ENCODE measurements at regions not wholly inside any gene's neighbourhood (a gene's known extent, or its start where the extent isn't known, plus 50 kb on each side); places are given as distances from the start of the nearest gene placed in this dataset.

GRCh38 chr3:144989807-144990206 lies 1018.2 kb downstream of the DIPK2A start:
- DNase-seq (ENCODE audit: extremely low spot score in 2 of 2) = no peak
- no peaks in the 10 kb centered on the region for H3K27me3 ChIP-seq
- no peak overlapping the region for H3K27ac ChIP-seq
- no peaks in the 10 kb centered on the region for H3K4me1 ChIP-seq
- no peaks in the 10 kb centered on the region for H3K36me3 ChIP-seq
- H3K4me3 ChIP-seq = no peak overlapping the region
- H3K9me3 ChIP-seq = no peaks in the 10 kb centered on the region
- intact Hi-C loops (cut with DNase I) = no loop called here
- TF ChIP-seq CTCF (IDR thresholded peaks at IDR 0.05) = no peak

GRCh38 chr3:144995856-144996255 lies 1024.2 kb downstream of the DIPK2A start:
- Histone ChIP-seq H3K4me1 (no peaks in the 10 kb centered on the region), H3K27ac (no peak overlapping the region), H3K27me3 (no peaks in the 10 kb centered on the region), H3K36me3 (no peaks in the 10 kb centered on the region), H3K9me3 (no peaks in the 10 kb centered on the region), H3K4me3 (no peak overlapping the region)
- no peak for TF ChIP-seq POLR2A (IDR thresholded peaks at IDR 0.05)
- no peak for TF ChIP-seq CTCF (IDR thresholded peaks at IDR 0.05)
- DNase-seq (ENCODE audit: extremely low spot score in 2 of 2) = no peak
- intact Hi-C loops (cut with DNase I) = no loop called here

GRCh38 chr3:145005427-145005826 lies 1033.8 kb downstream of the DIPK2A start:
- Histone ChIP-seq H3K27ac (no peak overlapping the region), H3K9me3 (no peaks in the 10 kb centered on the region), H3K36me3 (no peaks in the 10 kb centered on the region), H3K27me3 (no peaks in the 10 kb centered on the region), H3K4me3 (no peak overlapping the region), H3K4me1 (no peaks in the 10 kb centered on the region)
- no peak for DNase-seq (ENCODE audit: extremely low spot score in 2 of 2)
- no peak for TF ChIP-seq POLR2A (IDR thresholded peaks at IDR 0.05)
- TF ChIP-seq POLR2AphosphoS5 (IDR thresholded peaks at IDR 0.05; ENCODE audit: insufficient read depth in 1 of 2, low read depth in 1 of 2) = no peak
- TF ChIP-seq CTCF (IDR thresholded peaks at IDR 0.05) = no peak
- intact Hi-C loops (cut with DNase I) = no loop called here

- no peak overlapping the region for H3K27ac ChIP-seq
- TF ChIP-seq CTCF (IDR thresholded peaks at IDR 0.05) (no peak), POLR2A (IDR thresholded peaks at IDR 0.05) (no peak), POLR2AphosphoS5 (IDR thresholded peaks at IDR 0.05; ENCODE audit: insufficient read depth in 1 of 2, low read depth in 1 of 2) (no peak)
- H3K4me3 ChIP-seq = no peak overlapping the region
- H3K4me1 ChIP-seq = no peaks in the 10 kb centered on the region
- H3K36me3 ChIP-seq = no peaks in the 10 kb centered on the region
- no peaks in the 10 kb centered on the region for H3K27me3 ChIP-seq
- intact Hi-C loops (cut with DNase I) = no loop called here
- no peaks in the 10 kb centered on the region for H3K9me3 ChIP-seq
- no peak for DNase-seq (ENCODE audit: extremely low spot score in 2 of 2)
Observed at GRCh38 chr3:145006271-145006670, 1034.6 kb downstream of the DIPK2A start.

- H3K27ac ChIP-seq = no peak overlapping the region
- no peaks in the 10 kb centered on the region for H3K27me3 ChIP-seq
- no peaks in the 10 kb centered on the region for H3K36me3 ChIP-seq
- H3K9me3 ChIP-seq = no peaks in the 10 kb centered on the region
- DNase-seq (ENCODE audit: extremely low spot score in 2 of 2) = no peak
- H3K4me3 ChIP-seq = no peak overlapping the region
- intact Hi-C loops (cut with DNase I) = no loop called here
- TF ChIP-seq POLR2A (IDR thresholded peaks at IDR 0.05) (no peak), CTCF (IDR thresholded peaks at IDR 0.05) (no peak), POLR2AphosphoS5 (IDR thresholded peaks at IDR 0.05; ENCODE audit: insufficient read depth in 1 of 2, low read depth in 1 of 2) (no peak)
- no peaks in the 10 kb centered on the region for H3K4me1 ChIP-seq
Observed at GRCh38 chr3:145013931-145014330, 1042.3 kb downstream of the DIPK2A start.
